GM12878 (cell line): ENCODE measurements at regions not wholly inside any gene's neighbourhood (a gene's known extent, or its start where the extent isn't known, plus 50 kb on each side); places are given as distances from the start of the nearest gene placed in this dataset.

Experiments used
- ATF7 ChIP-seq: fragments of 450-650 bp; IDR thresholded peaks from 2 replicates; pipeline ENCODE4 v1.6.1; 2016; ENCODE audit warnings: low read depth, mild to moderate bottlenecking
- CREM ChIP-seq: IDR thresholded peaks from 2 replicates; pipeline ENCODE4 v1.6.1; 2014; ENCODE audit warnings: antibody characterized with exemption, low read depth
- DPF2 ChIP-seq: fragments of 450-650 bp; IDR thresholded peaks from 2 replicates; pipeline ENCODE4 v1.6.1; 2017; ENCODE audit warnings: mild to moderate bottlenecking
- E2F4 ChIP-seq: IDR thresholded peaks from 2 replicates; pipeline ENCODE4 v1.6.1; 2012; ENCODE audit warnings: low read depth, low read length, improper control_type of control experiment
- EP300 ChIP-seq, 2 experiments: fragments of 150-350 bp in 1 of 2; IDR thresholded peaks; 2 replicates each; pipeline ENCODE4 v1.6.1; 2011 to 2012; ENCODE audit warnings: low read depth in 2 of 2, low read length in 2 of 2, borderline replicate concordance in 1 of 2, improper control_type of control experiment in 1 of 2, inconsistent platforms in 1 of 2; ENCODE audit not compliant: control insufficient read depth in 1 of 2
- MAX ChIP-seq: IDR thresholded peaks from 2 replicates; pipeline ENCODE4 v1.6.1; 2012; ENCODE audit warnings: low read depth, low read length, improper control_type of control experiment
- MEF2A ChIP-seq: IDR thresholded peaks from 2 replicates; pipeline ENCODE4 v1.6.1; 2011; ENCODE audit warnings: low read depth, mild to moderate bottlenecking, low read length, moderate library complexity; ENCODE audit not compliant: insufficient read depth
- MEF2B ChIP-seq: fragments of 450-650 bp; IDR thresholded peaks from 2 replicates; pipeline ENCODE4 v1.6.1; 2018; ENCODE audit warnings: mild to moderate bottlenecking, moderate library complexity; ENCODE audit not compliant: partially characterized antibody, poor library complexity, severe bottlenecking
- MTA2 ChIP-seq: fragments of 450-650 bp; IDR thresholded peaks from 2 replicates; pipeline ENCODE4 v1.6.1; 2016; ENCODE audit warnings: low read depth, mild to moderate bottlenecking, moderate library complexity
- MTA3 ChIP-seq: IDR thresholded peaks from 2 replicates; pipeline ENCODE4 v1.6.1; 2012; ENCODE audit warnings: low read length, inconsistent platforms, borderline replicate concordance
- NBN ChIP-seq: fragments of 450-650 bp; IDR thresholded peaks from 2 replicates; pipeline ENCODE4 v1.6.1; 2016
- NFXL1 ChIP-seq: fragments of 450-650 bp; IDR thresholded peaks from 2 replicates; pipeline ENCODE4 v1.6.1; 2017; ENCODE audit warnings: antibody characterized with exemption, mild to moderate bottlenecking, borderline replicate concordance
- NR2C2 ChIP-seq: IDR thresholded peaks from 2 replicates; pipeline ENCODE4 v1.6.1; 2011; ENCODE audit warnings: borderline replicate concordance, low read depth; ENCODE audit not compliant: control insufficient read depth, insufficient read length
- PKNOX1 ChIP-seq: fragments of 450-650 bp; IDR thresholded peaks from 2 replicates; pipeline ENCODE4 v1.6.1; 2016; ENCODE audit warnings: mild to moderate bottlenecking
- SREBF1 ChIP-seq: IDR thresholded peaks from 2 replicates; pipeline ENCODE4 v1.6.1; 2012; ENCODE audit warnings: mild to moderate bottlenecking, low read length
- TCF7 ChIP-seq: IDR thresholded peaks from 2 replicates; pipeline ENCODE4 v1.6.1; 2014; ENCODE audit warnings: antibody characterized with exemption, borderline replicate concordance
- ZBTB40 ChIP-seq: fragments of 450-650 bp; IDR thresholded peaks from 2 replicates; pipeline ENCODE4 v1.6.1; 2016; ENCODE audit warnings: mild to moderate bottlenecking, moderate library complexity, borderline replicate concordance
- ZNF207 ChIP-seq: fragments of 450-650 bp; IDR thresholded peaks from 2 replicates; pipeline ENCODE4 v1.6.1; 2014; ENCODE audit warnings: antibody characterized with exemption, mild to moderate bottlenecking, borderline replicate concordance
- ZNF217 ChIP-seq: fragments of 450-650 bp; IDR thresholded peaks from 2 replicates; pipeline ENCODE4 v1.6.1; 2017; ENCODE audit warnings: antibody characterized with exemption, mild to moderate bottlenecking
- TF ChIP-seq, protein P1 (sequence below): fragments of 450-650 bp; IDR thresholded peaks from 2 replicates; pipeline ENCODE4 v1.6.1; 2017; ENCODE audit warnings: mild to moderate bottlenecking, moderate library complexity

- no peak for TF ChIP-seq ZBTB40
- no peak for TF ChIP-seq MEF2A
- no peak for TF ChIP-seq ZNF207
- peak; percentile 69 for TF ChIP-seq ATF7
- peak; percentile 36; the same call in 1 of the 2 replicates for TF ChIP-seq NBN
- no peak for TF ChIP-seq ZNF217
- TF ChIP-seq DPF2, result 0 out of 2 replicates have a peak, but pooled peaks have one; percentile 27
- TF ChIP-seq MAX, result no peak
- no peak for TF ChIP-seq TCF7
- TF ChIP-seq, protein P1, sequence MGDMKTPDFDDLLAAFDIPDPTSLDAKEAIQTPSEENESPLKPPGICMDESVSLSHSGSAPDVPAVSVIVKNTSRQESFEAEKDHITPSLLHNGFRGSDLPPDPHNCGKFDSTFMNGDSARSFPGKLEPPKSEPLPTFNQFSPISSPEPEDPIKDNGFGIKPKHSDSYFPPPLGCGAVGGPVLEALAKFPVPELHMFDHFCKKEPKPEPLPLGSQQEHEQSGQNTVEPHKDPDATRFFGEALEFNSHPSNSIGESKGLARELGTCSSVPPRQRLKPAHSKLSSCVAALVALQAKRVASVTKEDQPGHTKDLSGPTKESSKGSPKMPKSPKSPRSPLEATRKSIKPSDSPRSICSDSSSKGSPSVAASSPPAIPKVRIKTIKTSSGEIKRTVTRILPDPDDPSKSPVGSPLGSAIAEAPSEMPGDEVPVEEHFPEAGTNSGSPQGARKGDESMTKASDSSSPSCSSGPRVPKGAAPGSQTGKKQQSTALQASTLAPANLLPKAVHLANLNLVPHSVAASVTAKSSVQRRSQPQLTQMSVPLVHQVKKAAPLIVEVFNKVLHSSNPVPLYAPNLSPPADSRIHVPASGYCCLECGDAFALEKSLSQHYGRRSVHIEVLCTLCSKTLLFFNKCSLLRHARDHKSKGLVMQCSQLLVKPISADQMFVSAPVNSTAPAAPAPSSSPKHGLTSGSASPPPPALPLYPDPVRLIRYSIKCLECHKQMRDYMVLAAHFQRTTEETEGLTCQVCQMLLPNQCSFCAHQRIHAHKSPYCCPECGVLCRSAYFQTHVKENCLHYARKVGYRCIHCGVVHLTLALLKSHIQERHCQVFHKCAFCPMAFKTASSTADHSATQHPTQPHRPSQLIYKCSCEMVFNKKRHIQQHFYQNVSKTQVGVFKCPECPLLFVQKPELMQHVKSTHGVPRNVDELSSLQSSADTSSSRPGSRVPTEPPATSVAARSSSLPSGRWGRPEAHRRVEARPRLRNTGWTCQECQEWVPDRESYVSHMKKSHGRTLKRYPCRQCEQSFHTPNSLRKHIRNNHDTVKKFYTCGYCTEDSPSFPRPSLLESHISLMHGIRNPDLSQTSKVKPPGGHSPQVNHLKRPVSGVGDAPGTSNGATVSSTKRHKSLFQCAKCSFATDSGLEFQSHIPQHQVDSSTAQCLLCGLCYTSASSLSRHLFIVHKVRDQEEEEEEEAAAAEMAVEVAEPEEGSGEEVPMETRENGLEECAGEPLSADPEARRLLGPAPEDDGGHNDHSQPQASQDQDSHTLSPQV, result no peak
- no peak for TF ChIP-seq SREBF1
- no peak for TF ChIP-seq NFXL1
- peak; percentile 76; the same call in 1 of the 2 replicates for TF ChIP-seq MTA2
- TF ChIP-seq MTA3, result no peak
- TF ChIP-seq MEF2B, result peak; percentile 18
- peak; percentile 48; the same call in 1 of the 2 replicates for TF ChIP-seq CREM
- no peak for TF ChIP-seq E2F4
- no peak for TF ChIP-seq NR2C2
- peak in 1 of 2 experiments; percentile 58; a peak in 2 of 4 replicates for TF ChIP-seq EP300 (IDR thresholded peaks at IDR 0.05; ENCODE audit: borderline replicate concordance in 1 of 2, control insufficient read depth in 1 of 2, low read depth in 2 of 2, low read length in 2 of 2)
- peak; percentile 52 for TF ChIP-seq PKNOX1
These were observed 158.7 kb upstream of the HMHB1 start (continued) for GRCh38 chr5:143653256-143653655.
